ENCODE measurements at regions not wholly inside any gene's neighbourhood (a gene's known extent, or its start where the extent isn't known, plus 50 kb on each side); places are given as distances from the start of the nearest gene placed in this dataset.

DNA sequence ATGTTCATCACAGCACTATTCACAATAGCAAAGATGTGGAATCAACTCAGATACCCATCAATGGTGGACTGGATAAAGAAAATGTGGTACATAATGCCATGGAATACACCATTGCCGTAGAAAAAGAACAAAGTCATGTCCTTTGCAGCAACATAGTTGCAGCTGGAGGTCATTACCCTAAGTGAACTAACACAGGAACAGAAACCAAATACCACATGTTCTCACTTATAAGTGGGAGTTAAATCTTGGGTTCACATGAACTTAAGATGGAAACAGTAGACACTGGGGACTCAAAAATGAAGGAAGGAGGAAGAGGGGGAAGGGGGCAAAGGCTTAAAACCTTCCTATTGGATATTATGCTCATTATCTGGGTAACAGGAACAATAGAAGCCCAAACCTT, 228.1 kb upstream of the RAB6C start (continued):
- TF ChIP-seq, protein P1, sequence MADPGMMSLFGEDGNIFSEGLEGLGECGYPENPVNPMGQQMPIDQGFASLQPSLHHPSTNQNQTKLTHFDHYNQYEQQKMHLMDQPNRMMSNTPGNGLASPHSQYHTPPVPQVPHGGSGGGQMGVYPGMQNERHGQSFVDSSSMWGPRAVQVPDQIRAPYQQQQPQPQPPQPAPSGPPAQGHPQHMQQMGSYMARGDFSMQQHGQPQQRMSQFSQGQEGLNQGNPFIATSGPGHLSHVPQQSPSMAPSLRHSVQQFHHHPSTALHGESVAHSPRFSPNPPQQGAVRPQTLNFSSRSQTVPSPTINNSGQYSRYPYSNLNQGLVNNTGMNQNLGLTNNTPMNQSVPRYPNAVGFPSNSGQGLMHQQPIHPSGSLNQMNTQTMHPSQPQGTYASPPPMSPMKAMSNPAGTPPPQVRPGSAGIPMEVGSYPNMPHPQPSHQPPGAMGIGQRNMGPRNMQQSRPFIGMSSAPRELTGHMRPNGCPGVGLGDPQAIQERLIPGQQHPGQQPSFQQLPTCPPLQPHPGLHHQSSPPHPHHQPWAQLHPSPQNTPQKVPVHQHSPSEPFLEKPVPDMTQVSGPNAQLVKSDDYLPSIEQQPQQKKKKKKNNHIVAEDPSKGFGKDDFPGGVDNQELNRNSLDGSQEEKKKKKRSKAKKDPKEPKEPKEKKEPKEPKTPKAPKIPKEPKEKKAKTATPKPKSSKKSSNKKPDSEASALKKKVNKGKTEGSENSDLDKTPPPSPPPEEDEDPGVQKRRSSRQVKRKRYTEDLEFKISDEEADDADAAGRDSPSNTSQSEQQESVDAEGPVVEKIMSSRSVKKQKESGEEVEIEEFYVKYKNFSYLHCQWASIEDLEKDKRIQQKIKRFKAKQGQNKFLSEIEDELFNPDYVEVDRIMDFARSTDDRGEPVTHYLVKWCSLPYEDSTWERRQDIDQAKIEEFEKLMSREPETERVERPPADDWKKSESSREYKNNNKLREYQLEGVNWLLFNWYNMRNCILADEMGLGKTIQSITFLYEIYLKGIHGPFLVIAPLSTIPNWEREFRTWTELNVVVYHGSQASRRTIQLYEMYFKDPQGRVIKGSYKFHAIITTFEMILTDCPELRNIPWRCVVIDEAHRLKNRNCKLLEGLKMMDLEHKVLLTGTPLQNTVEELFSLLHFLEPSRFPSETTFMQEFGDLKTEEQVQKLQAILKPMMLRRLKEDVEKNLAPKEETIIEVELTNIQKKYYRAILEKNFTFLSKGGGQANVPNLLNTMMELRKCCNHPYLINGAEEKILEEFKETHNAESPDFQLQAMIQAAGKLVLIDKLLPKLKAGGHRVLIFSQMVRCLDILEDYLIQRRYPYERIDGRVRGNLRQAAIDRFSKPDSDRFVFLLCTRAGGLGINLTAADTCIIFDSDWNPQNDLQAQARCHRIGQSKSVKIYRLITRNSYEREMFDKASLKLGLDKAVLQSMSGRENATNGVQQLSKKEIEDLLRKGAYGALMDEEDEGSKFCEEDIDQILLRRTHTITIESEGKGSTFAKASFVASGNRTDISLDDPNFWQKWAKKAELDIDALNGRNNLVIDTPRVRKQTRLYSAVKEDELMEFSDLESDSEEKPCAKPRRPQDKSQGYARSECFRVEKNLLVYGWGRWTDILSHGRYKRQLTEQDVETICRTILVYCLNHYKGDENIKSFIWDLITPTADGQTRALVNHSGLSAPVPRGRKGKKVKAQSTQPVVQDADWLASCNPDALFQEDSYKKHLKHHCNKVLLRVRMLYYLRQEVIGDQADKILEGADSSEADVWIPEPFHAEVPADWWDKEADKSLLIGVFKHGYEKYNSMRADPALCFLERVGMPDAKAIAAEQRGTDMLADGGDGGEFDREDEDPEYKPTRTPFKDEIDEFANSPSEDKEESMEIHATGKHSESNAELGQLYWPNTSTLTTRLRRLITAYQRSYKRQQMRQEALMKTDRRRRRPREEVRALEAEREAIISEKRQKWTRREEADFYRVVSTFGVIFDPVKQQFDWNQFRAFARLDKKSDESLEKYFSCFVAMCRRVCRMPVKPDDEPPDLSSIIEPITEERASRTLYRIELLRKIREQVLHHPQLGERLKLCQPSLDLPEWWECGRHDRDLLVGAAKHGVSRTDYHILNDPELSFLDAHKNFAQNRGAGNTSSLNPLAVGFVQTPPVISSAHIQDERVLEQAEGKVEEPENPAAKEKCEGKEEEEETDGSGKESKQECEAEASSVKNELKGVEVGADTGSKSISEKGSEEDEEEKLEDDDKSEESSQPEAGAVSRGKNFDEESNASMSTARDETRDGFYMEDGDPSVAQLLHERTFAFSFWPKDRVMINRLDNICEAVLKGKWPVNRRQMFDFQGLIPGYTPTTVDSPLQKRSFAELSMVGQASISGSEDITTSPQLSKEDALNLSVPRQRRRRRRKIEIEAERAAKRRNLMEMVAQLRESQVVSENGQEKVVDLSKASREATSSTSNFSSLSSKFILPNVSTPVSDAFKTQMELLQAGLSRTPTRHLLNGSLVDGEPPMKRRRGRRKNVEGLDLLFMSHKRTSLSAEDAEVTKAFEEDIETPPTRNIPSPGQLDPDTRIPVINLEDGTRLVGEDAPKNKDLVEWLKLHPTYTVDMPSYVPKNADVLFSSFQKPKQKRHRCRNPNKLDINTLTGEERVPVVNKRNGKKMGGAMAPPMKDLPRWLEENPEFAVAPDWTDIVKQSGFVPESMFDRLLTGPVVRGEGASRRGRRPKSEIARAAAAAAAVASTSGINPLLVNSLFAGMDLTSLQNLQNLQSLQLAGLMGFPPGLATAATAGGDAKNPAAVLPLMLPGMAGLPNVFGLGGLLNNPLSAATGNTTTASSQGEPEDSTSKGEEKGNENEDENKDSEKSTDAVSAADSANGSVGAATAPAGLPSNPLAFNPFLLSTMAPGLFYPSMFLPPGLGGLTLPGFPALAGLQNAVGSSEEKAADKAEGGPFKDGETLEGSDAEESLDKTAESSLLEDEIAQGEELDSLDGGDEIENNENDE (IDR thresholded peaks at IDR 0.05; ENCODE audit: low read depth, low read length): no peak
- TF ChIP-seq NEUROD1 (IDR thresholded peaks at IDR 0.05; ENCODE audit: borderline replicate concordance, low read depth, low read length, partially characterized antibody) (no peak), ELF4 (CRISPR knock-in tag; IDR thresholded peaks at IDR 0.05) (no peak), GABPA (tag; conservative IDR thresholded peaks at IDR 0.05; ENCODE audit: low read depth) (no peak)
